ENCODE measurements at regions not wholly inside any gene's neighbourhood (a gene's known extent, or its start where the extent isn't known, plus 50 kb on each side); places are given as distances from the start of the nearest gene placed in this dataset.

DNA sequence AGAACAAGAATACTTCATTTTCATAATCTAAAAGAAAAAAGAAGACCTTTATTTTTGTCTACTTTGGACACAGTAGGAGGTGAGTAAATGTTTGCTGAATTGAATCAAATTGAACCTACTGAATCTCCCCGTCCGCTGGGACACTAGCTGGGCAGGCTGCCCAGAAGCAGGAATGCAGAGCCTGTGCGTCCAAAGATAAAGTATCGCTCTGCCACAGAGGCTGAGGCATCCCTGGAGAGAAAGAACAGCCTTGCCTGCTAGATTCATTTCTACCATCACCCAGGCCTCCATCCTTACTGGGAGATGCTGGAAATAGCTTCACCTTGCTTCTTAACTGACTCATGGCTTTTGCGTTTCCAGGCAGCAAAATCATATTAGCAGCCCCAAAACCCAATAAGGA is 64.1 kb upstream of the TSPAN11 start:
- Histone ChIP-seq H3K4me3 (ENCODE audit: insufficient read depth, low read depth, low read length) (no peak overlapping the region), H3K4me2 (ENCODE audit: low read length) (no peak overlapping the region), H3K4me1 (ENCODE audit: insufficient read depth, low read length) (no peaks in the 10 kb centered on the region), H3K27me3 (ENCODE audit: insufficient read depth, low read length) (no peaks in the 10 kb centered on the region), H2AFZ (ENCODE audit: low read depth, low read length) (no peak overlapping the region), H3K9me3 (ENCODE audit: insufficient read depth, low read depth, low read length) (no peaks in the 10 kb centered on the region), H3K36me3 (ENCODE audit: insufficient read depth, low read length) (no peaks in the 10 kb centered on the region), H3K27ac (ENCODE audit: low read depth, low read length) (no peak overlapping the region), H4K20me1 (ENCODE audit: insufficient read depth, low read length) (no peaks in the 10 kb centered on the region), H3K79me2 (ENCODE audit: insufficient read depth, low read length) (no peaks in the 10 kb centered on the region), H3K9ac (ENCODE audit: low read length) (no peak overlapping the region)
- Mint-ChIP-seq H3K9me3 (ENCODE audit: unreplicated experiment) (peaks cover 5% of the 10 kb centered on the region), H3K27ac (ENCODE audit: unreplicated experiment) (no peak overlapping the region), H3K36me3 (ENCODE audit: low read depth, unreplicated experiment) (no peaks in the 10 kb centered on the region), H3K4me3 (ENCODE audit: unreplicated experiment) (no peak overlapping the region), H3K27me3 (ENCODE audit: low read depth, unreplicated experiment) (peaks cover 8% of the 10 kb centered on the region), H3K4me1 (ENCODE audit: low read depth, unreplicated experiment) (peaks cover 6% of the 10 kb centered on the region)
- TF ChIP-seq, protein P1, sequence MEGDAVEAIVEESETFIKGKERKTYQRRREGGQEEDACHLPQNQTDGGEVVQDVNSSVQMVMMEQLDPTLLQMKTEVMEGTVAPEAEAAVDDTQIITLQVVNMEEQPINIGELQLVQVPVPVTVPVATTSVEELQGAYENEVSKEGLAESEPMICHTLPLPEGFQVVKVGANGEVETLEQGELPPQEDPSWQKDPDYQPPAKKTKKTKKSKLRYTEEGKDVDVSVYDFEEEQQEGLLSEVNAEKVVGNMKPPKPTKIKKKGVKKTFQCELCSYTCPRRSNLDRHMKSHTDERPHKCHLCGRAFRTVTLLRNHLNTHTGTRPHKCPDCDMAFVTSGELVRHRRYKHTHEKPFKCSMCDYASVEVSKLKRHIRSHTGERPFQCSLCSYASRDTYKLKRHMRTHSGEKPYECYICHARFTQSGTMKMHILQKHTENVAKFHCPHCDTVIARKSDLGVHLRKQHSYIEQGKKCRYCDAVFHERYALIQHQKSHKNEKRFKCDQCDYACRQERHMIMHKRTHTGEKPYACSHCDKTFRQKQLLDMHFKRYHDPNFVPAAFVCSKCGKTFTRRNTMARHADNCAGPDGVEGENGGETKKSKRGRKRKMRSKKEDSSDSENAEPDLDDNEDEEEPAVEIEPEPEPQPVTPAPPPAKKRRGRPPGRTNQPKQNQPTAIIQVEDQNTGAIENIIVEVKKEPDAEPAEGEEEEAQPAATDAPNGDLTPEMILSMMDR (IDR thresholded peaks at IDR 0.05; ENCODE audit: insufficient read depth, low read depth, low read length) = no peak
- TF ChIP-seq EZH2 (IDR thresholded peaks at IDR 0.05; ENCODE audit: insufficient read depth, low read length) = no peak
- FAIRE-seq (no peak), DNase-seq (ENCODE audit: low read depth) (peak; percentile 35)

DNA sequence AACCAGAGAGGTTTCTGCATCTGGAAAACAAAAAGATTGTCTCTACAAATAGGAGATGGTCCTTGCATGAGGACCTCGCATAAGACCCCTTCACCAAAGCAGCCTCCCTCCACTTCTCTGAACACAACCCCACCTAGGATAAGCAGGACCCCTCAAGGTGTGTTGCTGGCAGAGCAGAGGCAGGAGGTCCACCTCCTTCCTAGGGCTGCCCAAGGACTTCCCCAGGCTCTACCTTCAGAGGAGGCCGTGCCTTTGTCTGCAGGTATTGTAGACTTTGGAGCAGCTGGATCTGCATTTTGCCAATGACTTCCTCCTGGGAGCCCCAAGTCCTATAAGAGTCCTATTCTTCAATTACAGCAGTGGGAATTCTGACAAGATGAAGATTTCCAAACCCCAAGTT is 67.3 kb upstream of the TSPAN11 start:
- Mint-ChIP-seq H3K4me3 (ENCODE audit: unreplicated experiment) (no peak overlapping the region), H3K27ac (ENCODE audit: unreplicated experiment) (no peak overlapping the region), H3K27me3 (ENCODE audit: low read depth, unreplicated experiment) (peaks cover 8% of the 10 kb centered on the region), H3K9me3 (ENCODE audit: unreplicated experiment) (no peaks in the 10 kb centered on the region), H3K4me1 (ENCODE audit: low read depth, unreplicated experiment) (peaks cover 6% of the 10 kb centered on the region), H3K36me3 (ENCODE audit: low read depth, unreplicated experiment) (no peaks in the 10 kb centered on the region)
- FAIRE-seq = no peak
- Histone ChIP-seq H3K27me3 (ENCODE audit: insufficient read depth, low read length) (no peaks in the 10 kb centered on the region), H3K9ac (ENCODE audit: low read length) (no peak overlapping the region), H3K9me3 (ENCODE audit: insufficient read depth, low read depth, low read length) (no peaks in the 10 kb centered on the region), H2AFZ (ENCODE audit: low read depth, low read length) (no peak overlapping the region), H3K4me3 (ENCODE audit: insufficient read depth, low read depth, low read length) (no peak overlapping the region), H3K4me2 (ENCODE audit: low read length) (no peak overlapping the region), H3K79me2 (ENCODE audit: insufficient read depth, low read length) (no peaks in the 10 kb centered on the region), H3K27ac (ENCODE audit: low read depth, low read length) (no peak overlapping the region), H3K36me3 (ENCODE audit: insufficient read depth, low read length) (no peaks in the 10 kb centered on the region), H4K20me1 (ENCODE audit: insufficient read depth, low read length) (no peaks in the 10 kb centered on the region), H3K4me1 (ENCODE audit: insufficient read depth, low read length) (no peaks in the 10 kb centered on the region)
- no peak for DNase-seq (ENCODE audit: low read depth)
- TF ChIP-seq, protein P1 (IDR thresholded peaks at IDR 0.05; ENCODE audit: insufficient read depth, low read depth, low read length) = no peak
- no peak for TF ChIP-seq EZH2 (IDR thresholded peaks at IDR 0.05; ENCODE audit: insufficient read depth, low read length)

DNA sequence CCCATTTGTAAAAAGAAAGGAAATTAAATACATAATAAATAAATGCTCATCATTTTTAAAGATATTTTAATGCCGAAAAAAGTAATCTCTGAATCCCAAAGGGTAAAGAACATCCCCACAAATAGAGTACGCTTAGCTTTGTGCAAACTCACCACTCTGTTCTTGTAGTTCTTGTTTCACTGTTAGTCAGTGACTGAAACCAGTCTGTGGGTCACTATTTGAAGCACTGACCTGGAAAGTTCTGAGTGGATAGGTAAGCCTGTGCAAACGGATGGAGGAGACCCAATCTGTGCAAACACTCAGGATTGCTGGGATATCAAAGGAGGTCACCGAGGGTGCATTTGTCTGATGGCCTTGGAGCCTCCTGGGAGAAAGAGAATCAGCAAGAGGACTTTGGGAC is 68.1 kb upstream of the TSPAN11 start:
- Histone ChIP-seq H3K36me3 (ENCODE audit: insufficient read depth, low read length) (no peaks in the 10 kb centered on the region), H3K9me3 (ENCODE audit: insufficient read depth, low read depth, low read length) (no peaks in the 10 kb centered on the region), H2AFZ (ENCODE audit: low read depth, low read length) (no peak overlapping the region), H3K27ac (ENCODE audit: low read depth, low read length) (no peak overlapping the region), H3K9ac (ENCODE audit: low read length) (no peak overlapping the region), H3K27me3 (ENCODE audit: insufficient read depth, low read length) (no peaks in the 10 kb centered on the region), H3K79me2 (ENCODE audit: insufficient read depth, low read length) (no peaks in the 10 kb centered on the region), H3K4me3 (ENCODE audit: insufficient read depth, low read depth, low read length) (no peak overlapping the region), H3K4me1 (ENCODE audit: insufficient read depth, low read length) (no peaks in the 10 kb centered on the region), H4K20me1 (ENCODE audit: insufficient read depth, low read length) (no peaks in the 10 kb centered on the region), H3K4me2 (ENCODE audit: low read length) (no peak overlapping the region)
- Mint-ChIP-seq H3K27me3 (ENCODE audit: low read depth, unreplicated experiment) (peaks cover 8% of the 10 kb centered on the region), H3K9me3 (ENCODE audit: unreplicated experiment) (no peaks in the 10 kb centered on the region), H3K4me1 (ENCODE audit: low read depth, unreplicated experiment) (peaks cover 6% of the 10 kb centered on the region), H3K27ac (ENCODE audit: unreplicated experiment) (no peak overlapping the region), H3K36me3 (ENCODE audit: low read depth, unreplicated experiment) (no peaks in the 10 kb centered on the region), H3K4me3 (ENCODE audit: unreplicated experiment) (no peak overlapping the region)
- no peak for TF ChIP-seq EZH2 (IDR thresholded peaks at IDR 0.05; ENCODE audit: insufficient read depth, low read length)
- TF ChIP-seq, protein P1 (IDR thresholded peaks at IDR 0.05; ENCODE audit: insufficient read depth, low read depth, low read length) = no peak
- no peak for DNase-seq (ENCODE audit: low read depth)
- FAIRE-seq = no peak
